Liver (tissue), 8 donors: ENCODE measurements at regions not wholly inside any gene's neighbourhood (a gene's known extent, or its start where the extent isn't known, plus 50 kb on each side); places are given as distances from the start of the nearest gene placed in this dataset.

Source experiments
- DNase-seq: peaks from one replicate; pipeline ENCODE4 v3.0.0-alpha.2; 2017; ENCODE audit warnings: low spot score
- H3K27ac ChIP-seq, 2 donors: one replicate each; pipeline ENCODE4 v1.7.0; 2013; ENCODE audit warnings: inconsistent platforms in 2 of 2, low read length in 2 of 2, control low read depth in 1 of 2, low read depth in 1 of 2, mild to moderate bottlenecking in 1 of 2
- H3K27me3 ChIP-seq, 4 donors: one replicate each; pipeline versions ENCODE4 v1.6.1 to v1.7.0; 2013; ENCODE audit warnings: low read length in 3 of 4, inconsistent platforms in 1 of 4, mild to moderate bottlenecking in 1 of 4, moderate library complexity in 1 of 4; ENCODE audit not compliant: control insufficient read depth in 4 of 4, insufficient read depth in 4 of 4
- H3K36me3 ChIP-seq, 4 donors: one replicate each; pipeline versions ENCODE4 v1.6.1 to v1.7.0; 2013; ENCODE audit warnings: low read length in 3 of 4, mild to moderate bottlenecking in 3 of 4, low read depth in 1 of 4, moderate library complexity in 1 of 4; ENCODE audit not compliant: control insufficient read depth in 4 of 4, insufficient read depth in 3 of 4
- H3K4me1 ChIP-seq, 4 donors: one replicate each; pipeline versions ENCODE4 v1.6.1 to v1.7.0; 2013; ENCODE audit warnings: low read length in 3 of 4, mild to moderate bottlenecking in 3 of 4, moderate library complexity in 1 of 4; ENCODE audit not compliant: control insufficient read depth in 4 of 4, insufficient read depth in 4 of 4
- H3K4me3 ChIP-seq, 3 donors: one replicate each; pipeline versions ENCODE4 v1.6.1 to v1.7.0; 2013; ENCODE audit warnings: low read length in 3 of 3, control low read depth in 1 of 3, low read depth in 1 of 3, mild to moderate bottlenecking in 1 of 3
- H3K9ac ChIP-seq, 2 donors: one replicate each; pipeline ENCODE4 v1.7.0; 2013; ENCODE audit warnings: low read length in 2 of 2, mild to moderate bottlenecking in 2 of 2, moderate library complexity in 2 of 2, control low read depth in 1 of 2, low read depth in 1 of 2
- H3K9me3 ChIP-seq, 4 donors: one replicate each; pipeline versions ENCODE4 v1.6.1 to v1.7.0; 2013; ENCODE audit warnings: low read length in 3 of 4; ENCODE audit not compliant: control insufficient read depth in 4 of 4
- EGR1 ChIP-seq, 2 donors: IDR thresholded peaks; 2 replicates each; pipeline ENCODE4 v1.6.1; 2016 to 2018; ENCODE audit warnings: antibody characterized with exemption in 2 of 2, low read depth in 2 of 2
- FOXA1 ChIP-seq: IDR thresholded peaks from 2 replicates; pipeline ENCODE4 v1.6.1; 2016; ENCODE audit warnings: antibody characterized with exemption
- FOXA2 ChIP-seq: IDR thresholded peaks from 2 replicates; pipeline ENCODE4 v1.6.1; 2016; ENCODE audit warnings: antibody characterized with exemption
- GABPA ChIP-seq, 2 donors: IDR thresholded peaks in 1 of 2; conservative IDR thresholded peaks in 1 of 2; 2 replicates each; pipeline ENCODE4 v1.6.1; 2016; ENCODE audit warnings: antibody characterized with exemption in 2 of 2, mild to moderate bottlenecking in 1 of 2, moderate library complexity in 1 of 2
- HNF4A ChIP-seq, 2 donors: conservative IDR thresholded peaks; 2 replicates each; pipeline ENCODE4 v1.6.1; 2016; ENCODE audit warnings: antibody characterized with exemption in 2 of 2, mild to moderate bottlenecking in 2 of 2
- HNF4G ChIP-seq: IDR thresholded peaks from 2 replicates; pipeline ENCODE4 v1.6.1; 2016; ENCODE audit warnings: antibody characterized with exemption
- JUND ChIP-seq, 2 donors: IDR thresholded peaks; 2 replicates each; pipeline ENCODE4 v1.6.1; 2016; ENCODE audit warnings: antibody characterized with exemption in 2 of 2
- NR2F2 ChIP-seq: IDR thresholded peaks from 2 replicates; pipeline ENCODE4 v1.6.1; 2016; ENCODE audit warnings: antibody characterized with exemption
- RAD21 ChIP-seq, 2 donors: IDR thresholded peaks; 2 replicates each; pipeline ENCODE4 v1.6.1; 2016; ENCODE audit warnings: antibody characterized with exemption in 2 of 2, mild to moderate bottlenecking in 2 of 2
- RXRA ChIP-seq, 2 donors: IDR thresholded peaks; 2 replicates each; pipeline ENCODE4 v1.6.1; 2017 to 2018; ENCODE audit warnings: antibody characterized with exemption in 2 of 2, mild to moderate bottlenecking in 1 of 2
- SP1 ChIP-seq: IDR thresholded peaks from 2 replicates; pipeline ENCODE4 v1.6.1; 2018; ENCODE audit warnings: antibody characterized with exemption, mild to moderate bottlenecking
- WGBS: extraction: QIAGEN DNeasy Blood & Tissue Kit; methylation state at CpG from one replicate; pipeline ENCODE4 v1.1.7; 2013; 5-methylcytosine and 5-hydroxymethylcytosine counted together
- TF ChIP-seq, protein P1 (sequence below): fragments of 150-350 bp; IDR thresholded peaks from 2 replicates; pipeline ENCODE4 v1.5.1; 2017; ENCODE audit warnings: improper control_type of control experiment, low read depth, low read length; ENCODE audit not compliant: missing input control
- TF ChIP-seq, protein P2 (sequence below): IDR thresholded peaks from 2 replicates; pipeline ENCODE4 v1.6.1; 2016; ENCODE audit warnings: antibody characterized with exemption
- TF ChIP-seq, protein P3 (sequence below): IDR thresholded peaks from 2 replicates; pipeline ENCODE4 v1.6.1; 2016; ENCODE audit warnings: antibody characterized with exemption
- TF ChIP-seq, protein P4 (sequence below): IDR thresholded peaks from 2 replicates; pipeline ENCODE4 v1.6.1; 2016; ENCODE audit warnings: antibody characterized with exemption
- TF ChIP-seq, protein P5 (sequence below): IDR thresholded peaks from 2 replicates; pipeline ENCODE4 v1.6.1; 2016; ENCODE audit warnings: antibody characterized with exemption, mild to moderate bottlenecking
- donor health status: healthy.
- donor health status: healthy.
- donor health status: healthy.
- donor health status: healthy.
- donor health status: healthy.

DNA sequence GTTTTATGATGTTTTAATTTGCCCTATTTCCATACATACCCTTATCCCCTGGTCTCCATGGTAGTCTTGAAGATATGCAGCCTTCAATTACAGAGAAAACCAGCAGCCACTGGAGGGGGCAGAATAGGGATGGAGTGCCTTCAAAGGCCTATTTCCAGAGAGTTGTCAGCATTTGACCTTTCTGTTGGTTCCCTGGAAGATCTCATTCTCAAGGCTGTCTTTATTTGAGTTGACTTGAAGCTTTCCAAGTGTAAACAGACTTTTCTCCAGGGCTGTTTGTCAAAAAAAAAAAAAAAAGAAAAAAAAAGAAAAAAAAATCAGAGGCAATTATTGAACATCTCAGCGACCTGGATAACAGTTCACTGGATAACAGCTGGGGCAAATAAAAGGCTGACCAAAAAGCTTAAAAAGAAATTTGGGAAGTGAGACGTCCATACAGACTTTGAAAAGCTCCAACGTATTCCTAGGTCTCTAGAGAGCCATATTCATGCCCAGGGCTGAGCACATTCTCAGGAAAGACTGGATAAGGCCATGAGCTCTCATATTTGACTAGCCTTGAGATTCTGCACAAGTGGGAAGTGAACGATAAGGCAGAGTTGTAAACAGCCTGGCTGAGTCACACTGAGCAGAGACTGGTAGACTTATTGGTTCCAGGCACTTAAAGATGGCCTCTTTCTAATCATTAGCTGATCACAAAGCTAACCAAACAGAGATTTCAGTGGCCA lies 126.6 kb downstream of the VAPA start:
- Histone ChIP-seq H3K9me3 (peaks cover 0 to 6% (median 1%) of the 10 kb centered on the region in 4 donors), H3K36me3 (no peaks in the 10 kb centered on the region), H3K4me3 (no peak overlapping the region), H3K4me1 (no peaks in the 10 kb centered on the region), H3K9ac (no peak overlapping the region), H3K27ac (no peak overlapping the region), H3K27me3 (no peaks in the 10 kb centered on the region)
- WGBS, result 42% methylated on average over 4 of the region's 4 CpGs
- TF ChIP-seq GABPA (IDR thresholded peaks at IDR 0.05 in 1 of 2, conservative IDR thresholded peaks at IDR 0.05 in 1 of 2) (no peak), JUND (IDR thresholded peaks at IDR 0.05) (no peak), RAD21 (IDR thresholded peaks at IDR 0.05) (no peak), NR2F2 (no peak), HNF4A (conservative IDR thresholded peaks at IDR 0.05) (no peak), HNF4G (no peak), FOXA1 (no peak)
- TF ChIP-seq, protein P1, sequence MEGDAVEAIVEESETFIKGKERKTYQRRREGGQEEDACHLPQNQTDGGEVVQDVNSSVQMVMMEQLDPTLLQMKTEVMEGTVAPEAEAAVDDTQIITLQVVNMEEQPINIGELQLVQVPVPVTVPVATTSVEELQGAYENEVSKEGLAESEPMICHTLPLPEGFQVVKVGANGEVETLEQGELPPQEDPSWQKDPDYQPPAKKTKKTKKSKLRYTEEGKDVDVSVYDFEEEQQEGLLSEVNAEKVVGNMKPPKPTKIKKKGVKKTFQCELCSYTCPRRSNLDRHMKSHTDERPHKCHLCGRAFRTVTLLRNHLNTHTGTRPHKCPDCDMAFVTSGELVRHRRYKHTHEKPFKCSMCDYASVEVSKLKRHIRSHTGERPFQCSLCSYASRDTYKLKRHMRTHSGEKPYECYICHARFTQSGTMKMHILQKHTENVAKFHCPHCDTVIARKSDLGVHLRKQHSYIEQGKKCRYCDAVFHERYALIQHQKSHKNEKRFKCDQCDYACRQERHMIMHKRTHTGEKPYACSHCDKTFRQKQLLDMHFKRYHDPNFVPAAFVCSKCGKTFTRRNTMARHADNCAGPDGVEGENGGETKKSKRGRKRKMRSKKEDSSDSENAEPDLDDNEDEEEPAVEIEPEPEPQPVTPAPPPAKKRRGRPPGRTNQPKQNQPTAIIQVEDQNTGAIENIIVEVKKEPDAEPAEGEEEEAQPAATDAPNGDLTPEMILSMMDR, result no peak
- TF ChIP-seq, protein P2, sequence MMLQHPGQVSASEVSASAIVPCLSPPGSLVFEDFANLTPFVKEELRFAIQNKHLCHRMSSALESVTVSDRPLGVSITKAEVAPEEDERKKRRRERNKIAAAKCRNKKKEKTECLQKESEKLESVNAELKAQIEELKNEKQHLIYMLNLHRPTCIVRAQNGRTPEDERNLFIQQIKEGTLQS, result no peak
- DNase-seq, result no peak

DNA sequence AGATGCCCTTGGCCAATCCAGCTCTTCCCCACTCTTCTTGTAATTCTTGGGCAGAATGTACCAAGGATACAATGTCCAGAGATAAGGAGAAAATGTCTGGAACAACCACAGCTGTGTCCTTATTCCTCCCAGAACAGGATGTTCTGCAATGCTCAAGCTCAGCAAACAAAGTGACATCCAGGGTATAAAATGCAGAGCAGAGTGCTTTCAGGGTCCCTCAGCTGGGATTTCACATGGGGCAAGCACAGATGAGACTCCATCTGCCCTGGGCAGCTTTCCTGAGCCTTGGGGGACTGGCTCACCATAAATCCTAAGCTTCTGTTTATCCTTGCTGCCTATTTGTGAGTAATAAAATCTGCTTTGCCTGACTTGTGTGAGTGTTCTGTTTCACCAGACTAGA lies 127.4 kb downstream of the VAPA start:
- H3K4me3 ChIP-seq, result no peak overlapping the region
- no peak overlapping the region for H3K9ac ChIP-seq
- DNase-seq, result no peak
- no peaks in the 10 kb centered on the region for H3K36me3 ChIP-seq
- no peaks in the 10 kb centered on the region for H3K27me3 ChIP-seq
- H3K4me1 ChIP-seq, result no peaks in the 10 kb centered on the region
- no peak for TF ChIP-seq JUND (IDR thresholded peaks at IDR 0.05)
- peak; percentile 50 for TF ChIP-seq NR2F2
- TF ChIP-seq SP1, result peak; percentile 49
- no peak overlapping the region for H3K27ac ChIP-seq
- peaks cover 0 to 6% (median 1%) of the 10 kb centered on the region in 4 donors for H3K9me3 ChIP-seq

DNA sequence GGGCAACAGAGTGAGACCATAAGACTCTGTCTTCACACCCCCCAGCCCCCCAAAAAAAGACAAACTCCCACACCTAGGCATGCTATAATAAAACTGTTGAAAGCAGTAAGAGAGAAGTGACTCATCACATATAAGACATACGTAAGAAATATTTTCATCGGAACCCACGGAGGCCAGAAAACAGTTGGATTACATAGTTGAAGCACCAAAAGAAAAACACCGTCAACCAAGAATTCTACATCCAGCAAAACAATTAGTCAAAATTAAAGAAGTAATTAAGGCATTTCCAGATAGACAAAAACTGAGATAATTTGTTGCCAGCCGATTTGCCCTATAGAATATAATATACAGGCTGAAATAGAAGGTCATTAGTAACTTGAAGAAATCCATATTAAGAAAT lies 128.7 kb downstream of the VAPA start:
- no peak overlapping the region for H3K27ac ChIP-seq
- H3K4me1 ChIP-seq, result no peaks in the 10 kb centered on the region
- WGBS, result 87% methylated on average over 5 of the region's 5 CpGs
- no peak overlapping the region for H3K9ac ChIP-seq
- no peak for DNase-seq
- peaks cover 0 to 6% (median 1%) of the 10 kb centered on the region in 4 donors for H3K9me3 ChIP-seq
- H3K4me3 ChIP-seq, result no peak overlapping the region
- H3K36me3 ChIP-seq, result no peaks in the 10 kb centered on the region
- peaks cover 0 to 2% (median 0%) of the 10 kb centered on the region in 4 donors for H3K27me3 ChIP-seq
- TF ChIP-seq FOXA2 (no peak), JUND (IDR thresholded peaks at IDR 0.05) (no peak), EGR1 (IDR thresholded peaks at IDR 0.05; ENCODE audit: low read depth in 2 of 2) (no peak), RAD21 (IDR thresholded peaks at IDR 0.05) (no peak), SP1 (no peak), HNF4A (conservative IDR thresholded peaks at IDR 0.05) (no peak), FOXA1 (no peak), RXRA (IDR thresholded peaks at IDR 0.05) (no peak), NR2F2 (no peak)
- TF ChIP-seq, protein P1, result no peak
- TF ChIP-seq, protein P2, result no peak
- TF ChIP-seq, protein P3, sequence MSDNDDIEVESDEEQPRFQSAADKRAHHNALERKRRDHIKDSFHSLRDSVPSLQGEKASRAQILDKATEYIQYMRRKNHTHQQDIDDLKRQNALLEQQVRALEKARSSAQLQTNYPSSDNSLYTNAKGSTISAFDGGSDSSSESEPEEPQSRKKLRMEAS, result no peak
- TF ChIP-seq, protein P4, sequence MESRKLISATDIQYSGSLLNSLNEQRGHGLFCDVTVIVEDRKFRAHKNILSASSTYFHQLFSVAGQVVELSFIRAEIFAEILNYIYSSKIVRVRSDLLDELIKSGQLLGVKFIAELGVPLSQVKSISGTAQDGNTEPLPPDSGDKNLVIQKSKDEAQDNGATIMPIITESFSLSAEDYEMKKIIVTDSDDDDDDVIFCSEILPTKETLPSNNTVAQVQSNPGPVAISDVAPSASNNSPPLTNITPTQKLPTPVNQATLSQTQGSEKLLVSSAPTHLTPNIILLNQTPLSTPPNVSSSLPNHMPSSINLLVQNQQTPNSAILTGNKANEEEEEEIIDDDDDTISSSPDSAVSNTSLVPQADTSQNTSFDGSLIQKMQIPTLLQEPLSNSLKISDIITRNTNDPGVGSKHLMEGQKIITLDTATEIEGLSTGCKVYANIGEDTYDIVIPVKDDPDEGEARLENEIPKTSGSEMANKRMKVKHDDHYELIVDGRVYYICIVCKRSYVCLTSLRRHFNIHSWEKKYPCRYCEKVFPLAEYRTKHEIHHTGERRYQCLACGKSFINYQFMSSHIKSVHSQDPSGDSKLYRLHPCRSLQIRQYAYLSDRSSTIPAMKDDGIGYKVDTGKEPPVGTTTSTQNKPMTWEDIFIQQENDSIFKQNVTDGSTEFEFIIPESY, result no peak
- TF ChIP-seq, protein P5, sequence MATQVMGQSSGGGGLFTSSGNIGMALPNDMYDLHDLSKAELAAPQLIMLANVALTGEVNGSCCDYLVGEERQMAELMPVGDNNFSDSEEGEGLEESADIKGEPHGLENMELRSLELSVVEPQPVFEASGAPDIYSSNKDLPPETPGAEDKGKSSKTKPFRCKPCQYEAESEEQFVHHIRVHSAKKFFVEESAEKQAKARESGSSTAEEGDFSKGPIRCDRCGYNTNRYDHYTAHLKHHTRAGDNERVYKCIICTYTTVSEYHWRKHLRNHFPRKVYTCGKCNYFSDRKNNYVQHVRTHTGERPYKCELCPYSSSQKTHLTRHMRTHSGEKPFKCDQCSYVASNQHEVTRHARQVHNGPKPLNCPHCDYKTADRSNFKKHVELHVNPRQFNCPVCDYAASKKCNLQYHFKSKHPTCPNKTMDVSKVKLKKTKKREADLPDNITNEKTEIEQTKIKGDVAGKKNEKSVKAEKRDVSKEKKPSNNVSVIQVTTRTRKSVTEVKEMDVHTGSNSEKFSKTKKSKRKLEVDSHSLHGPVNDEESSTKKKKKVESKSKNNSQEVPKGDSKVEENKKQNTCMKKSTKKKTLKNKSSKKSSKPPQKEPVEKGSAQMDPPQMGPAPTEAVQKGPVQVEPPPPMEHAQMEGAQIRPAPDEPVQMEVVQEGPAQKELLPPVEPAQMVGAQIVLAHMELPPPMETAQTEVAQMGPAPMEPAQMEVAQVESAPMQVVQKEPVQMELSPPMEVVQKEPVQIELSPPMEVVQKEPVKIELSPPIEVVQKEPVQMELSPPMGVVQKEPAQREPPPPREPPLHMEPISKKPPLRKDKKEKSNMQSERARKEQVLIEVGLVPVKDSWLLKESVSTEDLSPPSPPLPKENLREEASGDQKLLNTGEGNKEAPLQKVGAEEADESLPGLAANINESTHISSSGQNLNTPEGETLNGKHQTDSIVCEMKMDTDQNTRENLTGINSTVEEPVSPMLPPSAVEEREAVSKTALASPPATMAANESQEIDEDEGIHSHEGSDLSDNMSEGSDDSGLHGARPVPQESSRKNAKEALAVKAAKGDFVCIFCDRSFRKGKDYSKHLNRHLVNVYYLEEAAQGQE, result no peak
